ENCODE measurements at regions not wholly inside any gene's neighbourhood (a gene's known extent, or its start where the extent isn't known, plus 50 kb on each side); places are given as distances from the start of the nearest gene placed in this dataset.
"Not testable (repeated sequence)": the region's sequence is repeated elsewhere in the genome, so short reads cannot be mapped to it uniquely, and the experiment has no call there.

DNA sequence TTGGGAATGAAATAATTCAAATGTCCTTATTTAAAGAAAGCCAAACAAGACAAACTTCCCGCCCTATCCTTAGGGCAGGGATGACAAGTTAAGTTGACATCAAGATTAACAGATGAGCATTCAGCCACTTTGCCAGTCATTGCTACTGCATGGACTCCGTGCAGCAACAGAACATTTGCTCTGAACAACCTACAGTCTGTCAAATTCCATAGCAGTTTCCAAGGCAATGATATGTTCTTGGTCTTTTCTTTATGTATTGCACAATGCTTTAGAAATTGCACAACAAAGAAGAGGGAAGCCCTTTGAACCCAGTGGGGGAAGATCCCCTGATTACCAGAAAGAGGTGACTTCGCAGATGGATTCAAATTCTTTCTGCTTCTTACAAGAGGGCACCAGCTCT, 269.8 kb downstream of the BCAT1 start:
- DNase-seq (ENCODE audit: low read depth in 4 of 4, low spot score in 3 of 4), result no peak

DNA sequence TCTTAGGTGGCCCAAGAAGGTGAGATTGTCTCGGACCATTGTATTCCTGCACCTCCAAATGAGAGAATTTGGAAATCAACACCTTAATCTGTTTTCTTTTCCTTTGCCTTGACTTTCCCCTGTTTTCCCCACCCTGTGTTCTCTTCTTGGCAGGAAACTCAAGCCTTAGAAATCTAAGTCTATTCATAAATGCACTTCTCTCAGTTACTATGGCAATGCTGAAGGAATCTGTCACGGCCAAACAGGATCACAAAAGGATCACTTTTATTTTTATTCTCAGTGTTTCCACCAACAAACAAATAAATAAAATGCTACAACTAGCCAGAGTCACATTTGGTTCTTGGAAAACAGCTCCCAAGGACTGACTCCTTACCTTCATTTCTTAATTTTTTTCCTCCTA, 270.5 kb downstream of the BCAT1 start:
- DNase-seq (ENCODE audit: low read depth in 4 of 4, low spot score in 3 of 4), result no peak

DNA sequence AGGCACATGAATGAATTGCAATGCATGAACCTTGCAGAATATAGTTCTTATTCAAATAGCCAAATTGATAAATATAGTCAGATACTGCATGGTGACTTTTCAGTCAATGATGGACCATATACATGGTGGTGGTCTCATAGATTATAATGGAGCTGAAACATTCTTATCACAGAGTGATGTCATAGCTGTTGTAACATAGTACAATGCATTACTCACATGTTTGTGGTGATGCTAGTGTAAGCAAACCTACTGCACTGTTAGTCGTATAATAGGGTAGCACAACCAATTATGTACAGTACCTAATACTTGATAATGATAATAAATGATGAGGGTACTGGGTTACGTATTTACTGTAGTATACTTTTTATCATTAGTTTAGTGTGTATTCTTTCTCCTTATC, 280.3 kb downstream of the BCAT1 start:
- no peak for DNase-seq (ENCODE audit: low read depth in 4 of 4, low spot score in 3 of 4)

DNA sequence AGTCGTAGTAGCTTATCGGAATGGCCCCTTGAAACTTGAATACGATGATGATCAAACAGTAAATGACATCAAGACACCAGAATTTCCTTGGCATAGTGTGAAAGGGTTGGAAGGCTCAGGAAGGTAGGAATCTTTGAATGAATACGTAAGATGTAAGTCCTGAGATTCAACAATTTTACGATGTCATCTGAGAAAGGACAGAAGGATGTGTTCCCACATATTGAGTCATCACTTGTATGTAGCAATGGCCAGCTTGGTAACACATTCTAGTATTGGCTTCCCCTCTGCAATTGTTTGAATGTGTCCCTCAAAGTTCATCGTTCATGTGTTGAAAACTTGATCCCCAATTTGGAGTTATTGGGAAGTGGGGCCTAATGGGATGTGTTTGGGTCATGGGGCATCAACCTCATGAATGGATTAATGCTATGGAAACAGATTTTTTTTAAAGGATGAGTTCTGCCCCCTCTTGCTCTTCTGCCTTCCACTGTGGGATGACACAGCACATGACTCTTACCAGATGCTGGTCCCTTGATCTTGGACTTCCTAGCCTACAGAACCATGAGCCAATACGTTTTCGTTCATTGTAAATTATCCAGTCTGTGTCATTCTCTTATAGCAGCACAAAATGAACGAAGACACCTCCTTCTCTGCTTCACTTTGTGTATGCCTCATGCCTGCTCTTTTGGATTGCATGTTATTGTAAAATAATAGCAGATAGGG, 284.6 kb downstream of the BCAT1 start:
- no peak for DNase-seq (ENCODE audit: low read depth in 4 of 4, low spot score in 3 of 4)

DNA sequence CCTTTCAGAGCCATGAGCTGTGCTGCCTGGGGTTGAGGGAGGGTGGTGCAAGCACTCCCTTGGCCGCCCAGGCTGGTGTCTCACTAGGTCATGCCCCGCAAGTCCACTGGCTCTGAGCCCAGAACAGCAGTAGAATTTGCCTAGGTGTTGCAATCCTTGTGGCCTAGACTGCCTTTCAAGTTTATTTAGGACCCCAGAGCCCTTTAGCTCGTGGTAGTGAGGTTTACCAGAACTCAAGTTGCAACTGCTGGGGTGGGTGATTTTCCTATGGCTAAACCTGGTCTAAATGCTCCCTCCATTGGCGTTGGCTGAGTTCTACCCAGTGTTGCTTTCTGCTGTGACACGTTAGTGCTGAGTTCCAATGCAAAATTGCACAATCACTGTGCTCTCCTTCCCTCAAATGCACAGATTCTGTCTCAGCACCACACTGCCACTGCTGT, 287.2 kb downstream of the BCAT1 start:
- DNase-seq (ENCODE audit: low read depth in 4 of 4, low spot score in 3 of 4), result no peak

DNA sequence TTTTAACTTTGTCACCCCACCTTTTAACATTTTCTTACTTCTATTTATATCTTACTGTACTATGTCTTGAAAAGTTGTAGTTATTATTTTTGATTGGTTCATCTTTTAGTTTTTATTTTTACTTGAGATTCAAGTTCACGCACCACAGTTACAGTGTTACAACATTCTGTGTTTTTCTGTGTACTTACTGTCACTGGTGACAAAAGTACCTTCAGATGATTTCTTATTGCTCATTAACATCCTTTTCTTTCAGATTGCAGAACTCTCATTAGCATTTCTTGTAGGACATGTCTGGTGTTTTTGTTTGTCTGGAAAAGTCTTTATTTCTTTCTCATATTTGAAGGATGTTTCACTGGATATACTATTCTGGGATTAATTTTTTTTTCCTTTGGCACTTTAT, 289.9 kb downstream of the BCAT1 start:
- no peak for DNase-seq (ENCODE audit: low read depth in 4 of 4, low spot score in 3 of 4)

DNA sequence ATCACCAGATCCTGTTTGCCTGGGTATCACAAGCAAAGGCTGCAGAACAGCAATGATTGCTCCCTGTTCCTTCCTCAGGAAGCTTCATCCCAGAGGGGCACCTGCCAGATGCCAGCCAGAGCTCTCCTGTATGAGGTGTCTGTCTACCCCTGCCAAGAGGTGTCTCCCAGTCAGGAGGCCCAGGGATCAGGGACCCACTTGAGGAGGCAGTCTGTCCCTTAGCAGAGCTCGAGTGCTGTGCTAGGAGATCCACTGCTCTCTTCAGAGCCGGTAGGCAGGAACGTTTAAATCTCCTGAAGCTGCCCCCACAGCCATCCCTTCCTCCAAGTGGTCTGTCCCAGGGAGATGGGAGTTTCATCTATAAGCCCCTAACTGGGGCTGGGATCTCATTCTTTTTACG, 294.6 kb downstream of the BCAT1 start:
- DNase-seq (ENCODE audit: low read depth in 4 of 4, low spot score in 3 of 4), result not testable (repeated sequence)

DNA sequence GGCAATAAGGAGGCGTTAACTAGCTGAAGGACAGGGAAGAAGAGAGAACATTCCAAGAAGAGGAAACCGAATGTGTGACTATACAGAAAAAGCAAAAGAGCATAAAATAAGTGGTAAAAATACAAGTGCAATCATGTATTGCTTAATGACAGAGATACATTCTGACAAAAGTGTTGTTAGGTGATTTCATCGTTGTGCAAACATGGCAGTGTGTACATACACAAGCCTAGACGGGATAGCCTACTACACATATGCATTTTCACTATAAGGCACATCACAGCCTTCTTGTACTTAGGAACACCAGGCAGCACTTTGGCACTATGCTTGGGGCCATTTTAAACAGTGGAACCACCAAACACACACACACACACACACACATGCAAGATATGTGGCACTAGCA, 299.3 kb downstream of the BCAT1 start:
- no peak for DNase-seq (ENCODE audit: low read depth in 4 of 4, low spot score in 3 of 4)

DNA sequence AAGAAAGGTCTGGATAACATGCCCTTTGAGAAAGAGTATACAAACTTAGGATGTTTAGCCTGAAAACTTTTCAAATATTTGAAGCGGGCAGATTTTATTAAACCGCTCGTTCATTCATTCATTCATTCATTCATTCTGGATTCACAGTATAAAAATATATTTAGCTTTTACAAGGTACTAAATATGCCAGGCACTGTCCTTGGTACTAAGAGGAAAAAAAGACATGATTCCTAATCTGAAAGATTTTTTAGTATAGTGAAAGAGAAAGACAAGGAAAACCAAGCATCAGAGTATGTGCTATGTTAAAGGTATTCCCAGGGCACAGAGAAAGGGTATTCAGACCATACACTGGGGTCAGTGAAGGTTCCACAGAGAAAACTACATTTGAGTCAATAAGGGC, 299.7 kb downstream of the BCAT1 start:
- DNase-seq (ENCODE audit: low read depth in 4 of 4, low spot score in 3 of 4), result no peak

DNA sequence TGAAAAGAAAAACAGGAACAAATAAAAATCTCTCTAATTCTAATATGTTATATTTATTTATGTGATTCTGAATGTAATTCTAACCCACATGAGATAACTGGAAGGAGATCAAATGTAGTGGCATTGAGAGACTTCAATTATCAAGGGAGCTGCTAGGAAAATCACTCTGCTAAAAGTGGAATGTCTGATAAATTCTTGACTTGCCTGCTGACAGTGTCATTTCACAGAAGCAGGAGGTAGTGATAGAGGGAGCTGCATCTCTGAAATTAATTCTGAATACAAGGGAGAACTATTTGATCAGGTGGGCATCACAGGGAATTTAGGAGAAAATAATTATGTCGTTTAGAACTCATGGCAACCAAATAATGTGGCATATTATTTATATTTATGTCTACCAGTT, 303.6 kb downstream of the BCAT1 start:
- DNase-seq (ENCODE audit: low read depth in 4 of 4, low spot score in 3 of 4), result no peak

DNA sequence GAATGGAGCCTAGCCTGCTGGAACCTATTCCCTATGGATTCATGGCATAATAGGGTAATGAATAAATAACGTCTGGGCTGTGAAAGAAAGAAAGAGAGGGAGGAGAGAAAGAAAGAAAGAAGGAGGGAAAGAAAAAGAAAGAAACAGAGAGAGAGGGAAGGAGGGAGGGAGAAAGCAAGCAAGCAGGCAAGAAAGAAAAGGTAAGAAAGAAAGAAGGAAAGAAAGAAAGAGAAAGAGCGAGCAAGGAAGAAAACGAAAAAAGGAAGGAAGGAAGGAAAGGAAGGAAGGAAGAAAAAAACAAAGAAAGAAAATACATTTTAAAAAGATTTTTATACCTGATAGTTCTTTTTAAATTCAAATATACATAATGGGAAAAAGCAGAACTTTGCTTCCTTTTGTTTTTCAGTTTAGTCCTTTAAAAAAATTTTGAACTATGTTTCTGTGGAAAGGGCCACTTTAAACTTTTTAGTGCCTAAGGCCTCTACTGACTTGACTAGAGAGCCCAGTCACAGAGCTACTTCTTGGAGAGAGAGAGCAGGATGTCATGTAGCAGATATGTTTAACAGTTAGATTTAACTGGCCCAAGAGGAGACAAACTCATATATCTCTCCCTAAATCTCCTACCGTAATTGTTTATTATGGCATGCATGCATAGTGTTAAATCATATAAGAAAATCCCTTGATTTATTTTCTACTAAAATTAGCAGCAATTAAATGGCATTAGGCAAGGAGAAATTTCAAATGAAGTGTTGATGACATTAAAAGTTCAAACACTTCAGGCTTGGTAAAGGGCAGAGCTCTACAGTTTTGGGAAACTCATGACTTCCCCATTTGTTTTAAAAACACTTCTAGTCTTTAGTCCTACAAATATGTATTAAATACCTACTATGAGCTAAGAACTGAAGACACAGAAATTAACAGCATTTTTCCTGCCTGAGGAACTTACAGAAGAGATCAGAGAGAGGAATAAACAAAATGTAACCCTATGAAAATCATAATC, 305.5 kb downstream of the BCAT1 start:
- no peak for DNase-seq (ENCODE audit: low read depth in 4 of 4, low spot score in 3 of 4)

DNA sequence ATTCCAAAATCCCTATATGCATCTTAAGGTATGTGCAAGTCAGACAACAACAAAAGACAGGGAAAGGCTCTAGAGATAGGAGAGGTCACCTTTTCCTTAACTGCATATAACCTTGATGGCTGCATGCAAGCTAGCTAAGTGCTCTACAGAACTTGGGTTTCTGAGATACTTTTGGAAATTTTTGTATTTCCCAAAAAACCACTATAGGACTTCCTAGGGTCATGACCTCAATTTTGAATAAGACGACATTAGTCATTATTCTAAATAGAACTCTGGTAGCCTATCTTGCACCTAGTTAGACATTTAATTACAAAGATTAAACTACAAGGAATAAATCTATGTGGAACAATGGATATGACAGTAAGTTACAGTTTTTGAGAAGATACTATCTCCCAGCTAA, 309.3 kb downstream of the BCAT1 start:
- no peak for DNase-seq (ENCODE audit: low read depth in 4 of 4, low spot score in 3 of 4)

DNA sequence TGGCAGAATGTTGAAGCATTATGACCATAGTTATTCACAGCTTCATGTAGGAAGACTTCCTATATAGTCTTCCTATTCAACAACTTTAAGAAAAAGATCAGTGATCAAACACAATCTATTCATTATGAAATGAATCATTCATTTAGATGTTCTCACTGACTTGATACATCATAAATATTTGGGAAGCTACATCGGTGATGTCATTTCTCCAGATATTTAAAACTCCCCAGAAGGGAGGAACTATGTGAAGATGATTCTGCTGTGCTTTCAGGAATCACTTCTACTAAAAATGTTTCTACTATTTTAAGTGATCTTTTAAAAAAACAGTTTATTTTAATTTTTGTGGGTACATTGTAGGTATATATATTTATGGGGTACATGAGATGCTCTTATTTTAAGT, 316.4 kb downstream of the BCAT1 start:
- no peak for DNase-seq (ENCODE audit: low read depth in 4 of 4, low spot score in 3 of 4)

DNA sequence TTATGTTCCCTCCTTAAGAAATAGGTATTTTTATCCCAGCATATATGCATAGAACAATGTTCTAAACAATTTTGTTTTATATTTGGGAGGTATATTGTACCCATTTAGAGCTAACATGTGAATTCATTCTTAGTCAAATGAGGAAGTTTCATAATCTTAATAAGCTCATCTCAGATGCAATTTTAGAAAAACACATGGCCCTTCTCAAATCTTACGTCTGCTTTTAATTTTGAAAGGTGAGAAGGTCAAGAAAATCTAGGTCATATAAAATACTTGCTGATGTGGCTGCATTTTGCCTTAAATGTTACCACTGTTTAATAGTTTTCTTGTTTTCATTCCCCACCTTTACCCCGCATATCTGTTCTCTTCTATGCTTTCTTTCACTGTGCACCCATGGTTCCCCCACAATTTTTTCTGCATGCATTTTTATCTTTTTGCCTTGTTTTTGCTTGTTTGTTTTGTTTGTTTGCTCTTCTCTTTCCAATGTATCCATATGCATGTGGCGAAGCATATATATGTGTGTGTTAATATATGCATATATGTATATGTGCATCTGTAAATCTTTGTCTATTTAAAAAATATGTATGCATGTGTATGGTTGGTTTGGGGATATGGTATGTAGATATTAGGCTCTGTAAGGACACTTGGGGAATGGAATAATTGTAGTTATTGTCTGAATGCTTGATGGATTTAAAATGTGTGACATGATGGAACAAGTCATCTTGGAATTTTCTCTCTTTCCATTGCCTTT, 317.1 kb downstream of the BCAT1 start:
- DNase-seq (ENCODE audit: low read depth in 4 of 4, low spot score in 3 of 4), result no peak

DNA sequence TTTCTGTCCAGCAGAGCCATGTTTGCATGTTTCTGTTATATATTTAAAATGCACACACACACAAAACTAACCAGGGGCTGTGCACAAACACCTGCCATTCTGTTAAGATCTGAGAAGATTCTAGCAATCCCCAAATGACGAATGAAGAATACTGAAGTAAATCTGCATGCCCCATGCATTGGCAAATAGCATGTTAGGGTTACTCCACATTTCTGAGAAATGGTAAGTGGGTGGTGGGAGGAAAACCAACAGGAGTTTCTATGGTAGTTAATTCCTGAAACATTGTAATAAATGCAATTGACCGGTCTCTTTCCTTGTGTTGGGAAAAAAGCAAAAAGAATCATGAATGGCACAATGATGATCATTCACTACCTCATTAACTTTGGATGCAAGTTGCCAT, 318.0 kb downstream of the BCAT1 start:
- DNase-seq (ENCODE audit: low read depth in 4 of 4, low spot score in 3 of 4), result no peak

DNA sequence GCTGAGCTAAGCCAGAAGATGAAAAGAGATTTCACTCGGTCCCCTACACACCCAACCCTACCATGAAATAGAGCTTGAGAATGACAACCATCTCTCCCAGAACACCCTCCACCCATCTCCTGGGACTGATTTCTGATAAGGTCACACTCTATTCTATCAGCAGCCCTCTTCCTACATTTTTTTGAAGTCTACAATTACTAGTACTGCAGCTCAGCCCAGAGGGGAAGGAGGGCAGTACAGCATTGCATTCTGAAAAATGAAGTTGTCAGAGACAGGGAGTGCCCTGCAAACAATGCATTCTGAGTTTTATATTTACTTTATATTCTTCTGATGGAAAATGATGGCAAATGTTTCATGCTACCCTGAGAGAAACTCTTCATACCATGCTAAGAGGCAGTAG, 318.5 kb downstream of the BCAT1 start:
- no peak for DNase-seq (ENCODE audit: low read depth in 4 of 4, low spot score in 3 of 4)

DNA sequence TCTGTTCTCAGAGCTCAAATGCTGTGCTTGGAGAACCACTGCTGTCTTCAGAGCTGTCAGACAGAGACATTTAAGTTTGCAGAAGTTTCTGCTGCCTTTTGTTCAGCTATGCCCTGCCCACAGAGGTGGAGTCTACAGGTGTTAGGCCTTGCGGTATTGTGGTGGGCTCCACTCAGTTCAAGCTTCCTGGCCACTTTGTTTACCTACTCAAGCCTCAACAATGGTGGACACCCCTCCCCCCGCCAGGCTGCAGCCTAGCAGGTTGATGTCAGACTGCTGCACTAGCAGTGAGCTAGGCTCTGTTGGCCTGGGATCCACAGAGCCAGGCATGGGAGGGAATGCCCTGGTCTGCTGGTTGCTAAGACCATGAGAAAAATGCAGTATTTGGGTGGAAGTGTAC, 323.8 kb downstream of the BCAT1 start:
- DNase-seq (ENCODE audit: low read depth in 4 of 4, low spot score in 3 of 4), result no peak

DNA sequence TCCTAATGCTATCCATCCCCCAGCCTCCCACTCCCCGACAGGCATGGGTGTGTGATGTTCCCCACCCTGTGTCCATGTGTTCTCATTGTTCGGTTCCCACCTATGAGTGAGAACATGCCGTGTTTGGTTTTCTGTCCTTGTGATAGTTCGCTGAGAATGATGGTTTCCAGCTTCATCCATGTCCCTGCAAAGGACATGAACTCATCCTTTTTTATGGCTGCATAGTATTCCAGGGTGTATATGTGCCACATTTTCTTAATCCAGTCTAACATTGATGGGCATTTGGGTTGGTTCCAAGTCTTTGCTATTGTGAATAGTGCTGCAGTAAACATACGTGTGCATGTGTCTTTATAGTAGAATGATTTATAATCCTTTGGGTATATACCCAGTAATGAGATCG, 328.9 kb downstream of the BCAT1 start:
- DNase-seq (ENCODE audit: low read depth in 4 of 4, low spot score in 3 of 4), result not testable (repeated sequence)

DNA sequence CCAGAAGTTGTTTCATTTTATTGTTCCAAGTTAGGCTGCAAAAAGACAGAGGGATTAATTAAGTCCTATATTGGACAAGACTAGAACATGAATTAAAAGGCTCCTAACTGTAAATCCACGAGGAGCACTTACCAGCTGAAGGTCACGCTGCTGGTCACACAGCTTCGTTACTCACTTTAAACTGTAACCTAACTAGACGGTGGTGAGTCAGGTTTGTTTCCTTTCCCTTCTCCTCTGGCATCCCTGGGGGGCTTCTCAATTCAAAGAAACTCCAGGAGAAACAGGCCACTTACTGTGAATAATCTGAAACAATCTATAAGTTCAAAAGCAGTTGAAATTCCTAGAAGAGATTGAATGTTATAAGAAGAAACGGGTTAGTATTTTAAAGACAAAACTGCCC, 331.4 kb downstream of the BCAT1 start:
- DNase-seq (ENCODE audit: low read depth in 4 of 4, low spot score in 3 of 4), result no peak

DNA sequence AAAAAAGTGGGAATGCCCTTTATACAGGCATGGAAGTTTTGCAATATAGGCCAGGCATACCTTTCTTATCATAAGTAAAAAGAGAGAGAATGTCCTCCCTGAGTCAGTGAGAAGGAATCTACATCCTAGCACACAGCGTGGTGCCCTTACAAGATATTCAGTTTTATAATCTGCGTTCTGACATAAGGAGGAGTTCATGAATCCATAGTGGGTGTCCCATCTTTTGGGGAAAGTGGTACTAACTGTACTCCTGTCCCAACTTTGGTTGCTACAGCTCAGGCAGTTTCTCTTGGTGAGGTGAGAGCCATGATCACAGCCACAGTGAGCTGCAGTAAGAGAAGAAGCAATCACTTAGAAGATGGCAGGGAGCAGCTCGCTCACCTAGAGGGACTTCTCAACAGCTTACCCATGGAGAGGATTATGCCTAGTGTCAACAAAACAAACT, 332.9 kb downstream of the BCAT1 start:
- no peak for DNase-seq (ENCODE audit: low read depth in 4 of 4, low spot score in 3 of 4)

DNA sequence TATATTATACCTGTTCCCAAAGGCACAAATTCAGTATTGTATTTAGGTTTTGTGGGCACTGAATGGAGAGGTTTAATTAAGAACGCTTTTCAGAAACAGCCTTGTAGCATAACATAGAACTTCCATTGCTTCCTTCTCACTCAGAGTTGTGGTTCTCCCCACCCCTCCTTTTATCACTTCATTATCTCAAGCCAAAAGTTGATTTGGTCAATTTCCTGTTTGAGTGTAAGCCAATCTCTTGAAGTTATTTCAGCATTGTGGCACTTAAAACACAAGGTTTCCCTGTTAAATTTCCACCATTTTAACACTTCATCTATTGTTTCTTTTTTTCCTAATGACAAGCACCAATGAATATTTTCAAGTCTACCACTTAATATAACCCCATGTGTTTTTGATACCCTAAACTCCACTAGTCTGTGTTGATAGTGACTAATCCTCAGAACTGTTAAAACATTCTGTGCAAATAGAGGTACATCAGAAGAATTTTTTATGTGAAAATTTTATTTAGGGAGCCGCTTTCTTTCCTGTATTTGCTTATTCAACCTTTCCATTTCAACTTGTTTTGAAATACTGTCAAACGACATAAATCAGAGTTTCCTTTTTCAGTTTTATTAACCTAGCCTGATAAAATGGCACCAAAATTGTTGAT, 340.1 kb downstream of the BCAT1 start:
- no peak for DNase-seq (ENCODE audit: low read depth in 4 of 4, low spot score in 3 of 4)

Data from left renal pelvis (tissue), 4 donors.